ENCODE measurements at regions not wholly inside any gene's neighbourhood (a gene's known extent, or its start where the extent isn't known, plus 50 kb on each side); places are given as distances from the start of the nearest gene placed in this dataset.

- no peak for DNase-seq (ENCODE audit: low spot score)
Observed at GRCh38 chr14:63781686-63782085, 53.8 kb upstream of the SGPP1 start.

DNA sequence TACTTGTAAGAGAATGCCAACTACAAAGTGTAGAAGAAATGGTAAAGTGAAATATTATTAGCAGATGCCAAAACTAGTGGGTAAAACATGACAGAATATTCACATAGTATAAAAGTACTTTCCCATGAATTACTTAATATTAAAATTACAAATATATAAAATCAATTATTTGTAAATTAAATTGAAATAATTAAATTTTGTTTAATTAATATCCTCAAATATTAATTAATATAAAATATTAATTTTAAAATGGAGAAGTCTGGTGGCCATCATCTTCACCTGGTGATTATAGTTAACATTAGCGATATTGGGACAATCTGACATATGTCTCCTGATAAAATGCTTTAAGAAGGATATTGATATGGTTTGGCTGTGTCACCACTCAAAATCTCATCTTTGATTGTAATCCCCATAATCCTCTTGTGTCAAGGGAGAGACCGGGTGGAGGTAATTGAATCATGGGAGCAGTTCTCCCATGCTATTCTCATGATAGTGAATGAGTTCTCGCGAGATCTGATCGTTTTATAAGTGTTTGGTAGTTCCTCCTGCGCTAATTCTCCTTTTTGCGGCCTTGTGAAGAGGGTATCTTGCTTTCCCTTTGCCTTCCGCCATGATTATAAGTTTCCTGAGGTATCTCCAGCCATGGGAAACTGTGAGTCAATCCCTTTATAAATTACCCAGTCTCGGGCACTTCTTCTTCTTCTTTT lies 55.0 kb upstream of the SGPP1 start:
- no peak for DNase-seq (ENCODE audit: low spot score)

DNA sequence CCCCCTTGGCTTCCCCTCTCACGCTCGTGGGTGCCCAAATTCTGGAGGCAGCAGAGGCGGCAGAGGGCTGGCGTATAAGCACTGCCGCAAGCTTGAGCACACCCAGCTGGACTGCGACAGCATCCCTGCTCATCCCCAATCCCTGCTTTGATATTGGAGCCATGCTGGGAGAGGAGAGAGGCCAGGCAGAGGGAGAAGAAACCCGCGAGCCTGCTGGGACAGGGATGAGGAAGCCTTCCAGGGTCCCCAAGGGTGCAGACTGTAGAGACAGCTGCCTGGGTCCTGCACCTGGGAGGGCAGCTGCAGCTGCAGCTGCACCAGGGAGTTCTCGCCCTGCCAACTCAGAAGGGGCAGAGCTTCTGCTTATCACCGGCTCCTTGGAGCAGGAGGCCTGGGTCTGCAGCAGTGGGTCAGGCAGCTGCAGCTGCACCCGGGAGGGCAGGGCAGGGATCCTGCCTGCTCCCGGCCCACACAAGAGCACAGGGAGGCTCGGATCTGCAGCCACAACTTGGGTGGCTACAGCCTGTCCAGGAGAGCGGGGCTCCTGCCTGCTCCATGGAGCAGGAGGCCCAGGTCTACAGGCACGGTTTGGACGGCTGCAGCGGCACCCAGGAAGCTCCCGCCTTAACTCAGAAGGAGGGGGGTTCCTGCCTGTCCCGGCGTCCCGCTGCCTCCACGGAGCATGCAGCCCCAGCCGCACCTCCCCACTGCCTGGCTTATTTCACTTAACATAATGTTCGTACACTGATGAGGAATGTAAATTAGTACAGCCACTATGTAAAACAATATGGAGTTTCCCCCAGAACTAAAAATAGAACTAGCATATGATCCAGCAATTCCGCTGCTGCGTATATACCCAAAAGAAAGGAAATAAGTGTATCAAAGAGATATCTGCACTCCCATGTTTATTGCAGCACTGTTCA lies 60.4 kb upstream of the SGPP1 start:
- no peak for DNase-seq (ENCODE audit: low spot score)

- no peak for DNase-seq (ENCODE audit: low spot score)
Observed at GRCh38 chr14:63793376-63793775, 59.4 kb upstream of the SYNE2 start.

GRCh38 chr14:63795532-63795931 lies 57.3 kb upstream of the SYNE2 start:
- no peak for DNase-seq (ENCODE audit: low spot score)

DNA sequence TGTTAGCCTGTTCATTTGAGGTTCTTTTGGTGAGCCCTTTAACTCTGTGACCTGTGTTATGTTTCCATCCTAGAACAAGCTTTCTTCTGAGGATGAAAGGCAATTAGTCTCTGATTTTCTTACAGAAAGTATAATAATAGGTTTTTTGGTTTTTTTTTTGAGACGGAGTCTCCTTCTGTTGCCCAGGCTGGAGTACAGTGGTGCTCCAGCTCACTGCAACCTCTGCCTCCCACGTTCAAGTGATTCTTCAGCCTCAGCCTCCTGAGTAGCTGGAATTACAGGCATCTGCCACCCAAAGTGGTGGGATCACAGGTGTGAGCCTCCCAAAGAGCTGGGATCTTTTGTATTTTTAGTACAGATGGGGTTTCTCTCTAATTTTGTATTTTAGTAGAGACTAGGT lies 52.7 kb upstream of the SYNE2 start:
- no peak for DNase-seq (ENCODE audit: low spot score)

DNA sequence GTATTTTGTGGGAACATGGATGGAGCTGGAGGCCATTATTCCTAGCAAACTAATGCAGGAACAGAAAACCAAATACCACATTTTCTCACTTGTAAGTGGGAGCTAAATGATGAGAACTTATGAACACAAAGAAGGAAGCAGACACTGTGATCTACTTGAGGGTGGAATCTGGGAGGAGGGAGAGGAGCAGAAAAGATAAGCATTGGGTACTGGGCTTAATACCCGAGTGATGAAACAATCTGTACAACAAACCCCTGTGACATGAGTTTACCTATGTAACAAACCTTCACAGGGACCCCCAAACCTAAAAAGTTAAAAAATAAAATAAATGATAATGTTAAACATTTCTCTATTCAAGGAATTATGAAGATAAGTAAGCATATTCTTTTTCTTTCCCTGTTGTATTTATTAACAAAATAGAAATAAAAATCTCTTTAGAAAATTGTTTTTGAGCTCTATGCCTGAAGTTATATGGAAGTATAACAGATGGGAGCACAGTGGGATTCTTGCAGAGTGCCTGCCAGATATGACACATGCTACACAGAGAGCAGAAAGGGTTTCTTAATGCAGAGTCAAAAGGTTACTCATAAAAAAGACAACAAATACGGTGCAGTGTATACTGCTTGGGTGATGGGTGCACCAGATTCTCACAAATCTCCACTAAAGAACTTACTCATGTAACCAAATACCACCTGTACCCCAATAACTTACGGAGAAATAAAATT lies 52.0 kb upstream of the SYNE2 start:
- DNase-seq (ENCODE audit: low spot score): peak; percentile 16
